Colonic mucosa (tissue), 4 donors: ENCODE measurements at regions not wholly inside any gene's neighbourhood (a gene's known extent, or its start where the extent isn't known, plus 50 kb on each side); places are given as distances from the start of the nearest gene placed in this dataset.

Experiments
- DNase-seq: peaks from one replicate; pipeline ENCODE4 v3.0.0-alpha.2; 2020
- H3K27ac ChIP-seq: fragments of 200-600 bp; one replicate; pipeline ENCODE4 v1.8.0; 2021
- H3K27me3 ChIP-seq: fragments of 200-600 bp; one replicate; pipeline ENCODE4 v1.8.0; 2021
- H3K36me3 ChIP-seq: fragments of 200-600 bp; one replicate; pipeline ENCODE4 v1.8.0; 2021
- H3K4me1 ChIP-seq: fragments of 200-600 bp; one replicate; pipeline ENCODE4 v1.8.0; 2021; ENCODE audit warnings: mild to moderate bottlenecking
- H3K4me3 ChIP-seq: fragments of 200-600 bp; one replicate; pipeline ENCODE4 v1.8.0; 2021
- H3K9ac ChIP-seq, 2 donors: one replicate each; pipeline ENCODE4 v1.7.0; 2013; ENCODE audit warnings: control low read depth in 2 of 2, low read depth in 2 of 2, low read length in 2 of 2
- H3K9me3 ChIP-seq: fragments of 200-600 bp; one replicate; pipeline ENCODE4 v1.8.0; 2021
- CTCF ChIP-seq: fragments of 200-600 bp; IDR thresholded peaks from one replicate; pipeline ENCODE4 v1.8.0; 2022; ENCODE audit warnings: antibody characterized with exemption, mild to moderate bottlenecking
- intact Hi-C: fragments of 100-400 bp; cut with DNase I; formaldehyde crosslinking; loops from one replicate; pipeline ENCODE4 v1.14.1; 2022
- donor health status: healthy.
- donor health status: DM: no; HTN: no; CAD: no.
- donor health status: DM: no; HTN: no; CAD: no.

DNA sequence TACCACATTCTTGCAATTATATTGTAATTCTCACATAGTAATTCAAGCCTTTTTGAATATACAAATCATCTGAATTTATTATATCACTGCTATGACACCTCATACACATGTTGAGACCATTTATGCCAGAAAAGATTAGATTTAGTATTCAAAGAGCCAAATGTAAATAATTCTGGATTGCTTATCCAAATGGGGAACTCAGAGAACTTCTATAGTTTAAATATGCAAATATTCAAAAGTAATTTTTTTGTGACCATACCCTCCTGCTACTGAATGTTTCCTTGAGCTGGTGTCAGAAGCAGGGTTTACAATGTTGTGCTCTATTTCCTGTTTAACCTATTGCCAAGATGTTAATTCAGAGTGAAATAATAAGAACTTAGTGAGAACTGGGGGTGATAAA is 372.2 kb downstream of the TRIML1 start:
- H3K4me1 ChIP-seq = no peaks in the 10 kb centered on the region
- TF ChIP-seq CTCF = no peak
- no peaks in the 10 kb centered on the region for H3K27me3 ChIP-seq
- H3K27ac ChIP-seq = no peak overlapping the region
- DNase-seq = no peak
- intact Hi-C loops = no loop called here
- H3K9ac ChIP-seq = no peak overlapping the region
- no peaks in the 10 kb centered on the region for H3K36me3 ChIP-seq
- H3K9me3 ChIP-seq = no peaks in the 10 kb centered on the region
- no peak overlapping the region for H3K4me3 ChIP-seq

DNA sequence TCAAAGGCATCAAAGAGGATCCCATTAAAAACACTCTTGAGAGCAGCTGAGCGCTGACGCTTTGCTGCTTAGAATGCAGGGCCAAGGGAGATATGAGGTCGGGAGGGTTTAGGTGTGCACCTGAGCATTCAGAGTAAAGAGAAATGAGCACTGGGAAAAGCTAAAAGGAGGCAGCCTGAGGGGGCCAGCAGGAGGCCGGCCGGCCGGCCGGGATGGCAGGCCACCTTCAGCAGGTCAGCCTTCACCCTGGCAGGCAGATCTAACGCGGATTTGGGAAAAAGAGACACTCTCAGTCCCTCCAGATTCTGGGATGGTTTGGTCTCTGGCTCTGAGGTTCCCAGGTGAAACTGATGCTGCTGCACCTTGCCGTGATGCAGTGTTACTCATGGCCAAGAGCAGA is 393.5 kb downstream of the TRIML1 start:
- no peaks in the 10 kb centered on the region for H3K4me1 ChIP-seq
- no peaks in the 10 kb centered on the region for H3K27me3 ChIP-seq
- no peak overlapping the region for H3K9ac ChIP-seq
- H3K4me3 ChIP-seq = no peak overlapping the region
- TF ChIP-seq CTCF = no peak
- H3K36me3 ChIP-seq = no peaks in the 10 kb centered on the region
- no peaks in the 10 kb centered on the region for H3K9me3 ChIP-seq
- no peak for DNase-seq
- H3K27ac ChIP-seq = no peak overlapping the region
- intact Hi-C loops = no loop called here

DNA sequence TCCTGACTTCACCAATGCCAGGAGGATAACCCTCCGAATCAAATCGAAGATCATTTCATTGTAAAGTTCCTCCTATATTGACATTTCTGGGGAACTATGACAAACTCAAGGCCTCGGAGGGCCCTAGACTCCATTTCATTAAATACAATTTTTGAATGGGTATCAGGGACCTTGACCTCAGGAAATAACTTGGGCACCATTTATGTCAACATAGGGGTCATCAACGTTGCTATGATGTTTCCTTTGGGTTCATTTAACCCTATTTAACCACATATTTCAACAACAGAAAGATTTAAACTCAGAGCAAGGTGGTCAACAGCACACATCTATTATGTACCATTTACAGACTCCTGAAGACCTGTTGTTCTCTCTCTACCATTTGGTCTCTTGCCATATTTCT is 395.1 kb downstream of the TRIML1 start:
- no peak overlapping the region for H3K4me3 ChIP-seq
- H3K4me1 ChIP-seq = no peaks in the 10 kb centered on the region
- intact Hi-C loops = no loop called here
- H3K27ac ChIP-seq = no peak overlapping the region
- no peak for DNase-seq
- TF ChIP-seq CTCF = no peak
- no peak overlapping the region for H3K9ac ChIP-seq
- H3K9me3 ChIP-seq = no peaks in the 10 kb centered on the region
- no peaks in the 10 kb centered on the region for H3K27me3 ChIP-seq
- no peaks in the 10 kb centered on the region for H3K36me3 ChIP-seq

GRCh38 chr4:188534917-188535316 is 395.7 kb downstream of the TRIML1 start:
- Histone ChIP-seq H3K36me3 (no peaks in the 10 kb centered on the region), H3K4me1 (no peaks in the 10 kb centered on the region), H3K4me3 (no peak overlapping the region), H3K27ac (no peak overlapping the region), H3K27me3 (no peaks in the 10 kb centered on the region), H3K9ac (no peak overlapping the region), H3K9me3 (no peaks in the 10 kb centered on the region)
- no peak for TF ChIP-seq CTCF
- no peak for DNase-seq
- intact Hi-C loops = no loop called here

DNA sequence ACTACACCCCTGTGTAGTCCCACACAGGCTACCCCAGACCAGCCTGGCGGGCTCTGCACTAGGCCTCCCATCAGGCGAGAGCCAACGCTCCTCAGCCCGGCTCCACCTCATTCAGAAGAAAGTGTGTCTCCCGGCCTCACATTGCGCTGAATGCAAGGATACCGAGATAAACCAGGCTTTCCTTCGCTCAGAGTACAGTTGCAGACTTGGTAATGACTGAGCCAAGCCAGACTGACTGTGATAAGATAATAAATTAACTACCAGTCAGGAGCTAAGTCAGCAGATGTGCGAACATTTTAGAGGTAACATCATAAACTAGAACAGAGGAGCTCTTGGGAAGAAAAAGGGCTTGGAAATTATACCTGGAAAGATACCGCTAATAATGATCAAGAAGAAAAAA is 397.6 kb downstream of the TRIML1 start:
- no peaks in the 10 kb centered on the region for H3K9me3 ChIP-seq
- intact Hi-C loops = no loop called here
- no peak overlapping the region for H3K27ac ChIP-seq
- DNase-seq = no peak
- TF ChIP-seq CTCF = no peak
- H3K9ac ChIP-seq = no peak overlapping the region
- no peaks in the 10 kb centered on the region for H3K4me1 ChIP-seq
- H3K27me3 ChIP-seq = no peaks in the 10 kb centered on the region
- H3K36me3 ChIP-seq = no peaks in the 10 kb centered on the region
- H3K4me3 ChIP-seq = no peak overlapping the region

- Histone ChIP-seq H3K9me3 (no peaks in the 10 kb centered on the region), H3K27me3 (no peaks in the 10 kb centered on the region)
Observed at GRCh38 chr4:188550296-188550695, 411.1 kb downstream of the TRIML1 start.

More at GRCh38 chr4:188550296-188550695, 411.1 kb downstream of the TRIML1 start:
- Histone ChIP-seq H3K27ac (no peak overlapping the region), H3K4me1 (no peaks in the 10 kb centered on the region), H3K9ac (no peak overlapping the region), H3K4me3 (no peak overlapping the region), H3K36me3 (no peaks in the 10 kb centered on the region)
- TF ChIP-seq CTCF = no peak
- DNase-seq = no peak
- intact Hi-C loops = no loop called here
